ENCODE measurements at regions not wholly inside any gene's neighbourhood (a gene's known extent, or its start where the extent isn't known, plus 50 kb on each side); places are given as distances from the start of the nearest gene placed in this dataset.

DNA sequence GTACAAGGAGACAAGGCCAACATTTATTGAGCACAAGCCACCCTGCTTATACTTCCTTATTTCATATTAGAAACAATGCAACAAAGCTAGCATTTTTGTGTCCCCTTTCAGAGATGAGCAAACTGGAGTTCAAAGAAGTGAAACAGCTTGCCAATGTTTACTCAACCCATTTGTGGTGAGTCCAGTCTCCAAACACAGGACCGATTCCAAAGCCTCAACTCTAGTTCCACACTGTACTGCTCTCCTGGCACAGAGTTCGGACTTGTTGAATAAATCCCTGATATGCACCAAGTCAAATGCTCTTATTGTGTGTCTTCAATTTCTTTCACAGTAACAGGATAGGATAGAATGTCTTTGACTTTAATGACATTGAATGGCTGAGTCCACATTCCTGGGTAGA, 604.8 kb upstream of the BRINP1 start:
- DNase-seq = no peak

DNA sequence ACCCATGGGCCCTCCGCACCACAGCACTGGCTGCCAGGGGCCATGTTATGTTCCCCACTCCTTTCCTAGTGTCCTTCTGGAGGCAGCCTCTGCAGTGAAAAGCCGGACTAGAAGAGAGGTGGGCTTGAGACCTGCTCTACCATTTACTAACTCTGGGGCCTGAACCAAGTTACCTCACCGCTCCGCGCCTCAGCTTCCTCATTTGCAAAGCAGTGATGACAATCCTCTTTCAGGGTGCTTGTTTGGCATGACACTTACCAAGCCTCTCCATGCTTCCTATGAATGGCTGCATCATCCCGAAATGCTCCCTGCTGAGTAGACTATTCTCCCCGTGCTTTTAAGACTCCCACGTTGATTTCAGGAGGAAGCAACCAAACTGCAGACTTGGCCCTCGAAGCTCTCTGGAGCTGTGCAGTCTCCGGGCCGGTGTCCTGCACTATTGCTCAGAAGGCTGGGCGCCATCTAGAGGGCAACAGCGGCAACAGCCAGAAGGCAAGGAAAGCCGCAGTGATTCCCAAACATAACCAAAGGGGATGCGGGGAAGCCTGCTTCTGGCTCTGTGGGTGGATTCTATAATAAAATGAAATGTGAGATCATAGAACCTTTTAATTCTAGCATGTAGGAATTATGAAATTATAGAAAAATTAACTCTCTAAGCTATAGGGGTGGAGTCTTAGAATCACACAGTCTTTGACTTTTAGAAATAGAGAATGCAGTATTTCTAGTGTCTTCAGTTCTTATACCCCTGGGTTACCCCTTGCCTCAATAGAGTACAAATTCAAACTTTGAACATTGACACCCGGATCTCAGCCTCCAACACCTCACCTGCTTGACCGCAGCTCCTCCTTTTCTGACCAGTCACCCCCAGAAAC, 599.8 kb upstream of the BRINP1 start:
- DNase-seq = peak; percentile 68

DNA sequence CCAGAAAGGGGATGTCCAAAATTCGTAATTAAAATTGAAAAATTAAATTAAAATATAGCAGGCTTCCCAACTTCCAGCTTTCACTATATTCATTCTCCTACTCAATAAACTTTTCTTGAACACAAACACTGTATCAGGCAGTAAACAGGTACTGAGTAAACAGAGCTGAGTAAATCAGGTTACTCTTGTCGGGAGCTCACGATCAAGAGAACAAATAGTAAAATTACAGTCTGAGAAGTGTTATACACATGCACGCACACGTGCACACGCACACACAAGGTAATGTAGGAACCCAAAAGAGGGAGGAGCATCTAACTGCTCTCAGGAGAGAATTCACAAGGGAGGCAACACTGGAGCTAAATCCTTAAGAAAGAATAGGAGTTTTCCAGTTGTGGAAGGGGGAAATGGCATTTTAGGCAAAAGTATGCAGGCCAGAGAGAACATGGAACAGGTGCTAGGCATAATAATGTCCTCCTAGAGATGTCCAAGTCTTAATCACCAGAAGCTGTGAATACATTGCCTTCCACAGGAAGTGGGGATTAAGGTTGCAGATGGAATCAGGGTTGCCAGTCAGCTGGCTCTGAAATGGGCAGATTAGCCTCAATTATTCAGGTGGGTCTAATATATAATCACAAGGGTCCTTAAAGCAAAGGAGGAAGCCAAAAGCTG, 598.8 kb upstream of the BRINP1 start:
- DNase-seq = no peak

DNA sequence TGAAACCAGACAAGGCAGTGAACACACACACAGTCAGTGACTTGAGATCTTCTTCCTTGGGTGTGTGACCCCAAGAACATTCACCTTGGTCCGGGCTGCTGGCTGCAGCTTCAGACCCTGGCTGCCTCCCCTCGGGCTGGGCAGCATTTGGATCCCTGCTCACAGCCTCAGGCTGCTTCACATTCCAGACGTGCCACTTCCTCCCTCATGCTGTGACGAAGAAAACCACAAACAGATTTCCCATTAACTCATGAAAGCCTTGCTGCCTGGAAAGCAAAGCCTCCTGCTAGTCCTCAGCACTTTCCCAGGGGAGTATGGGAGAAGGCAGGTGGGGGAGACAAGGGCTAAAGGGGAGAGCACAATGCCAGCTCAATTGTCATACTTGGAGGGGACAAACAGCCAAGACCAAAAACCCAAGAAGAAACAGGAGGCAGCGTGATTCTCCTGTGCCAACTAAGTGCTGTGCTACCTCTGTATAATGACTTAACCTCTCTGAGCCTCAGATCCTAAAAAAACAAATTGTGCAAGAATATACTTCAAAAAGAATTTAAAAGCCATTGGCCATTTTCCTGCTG, 594.6 kb upstream of the BRINP1 start:
- peak; percentile 97 for DNase-seq

DNA sequence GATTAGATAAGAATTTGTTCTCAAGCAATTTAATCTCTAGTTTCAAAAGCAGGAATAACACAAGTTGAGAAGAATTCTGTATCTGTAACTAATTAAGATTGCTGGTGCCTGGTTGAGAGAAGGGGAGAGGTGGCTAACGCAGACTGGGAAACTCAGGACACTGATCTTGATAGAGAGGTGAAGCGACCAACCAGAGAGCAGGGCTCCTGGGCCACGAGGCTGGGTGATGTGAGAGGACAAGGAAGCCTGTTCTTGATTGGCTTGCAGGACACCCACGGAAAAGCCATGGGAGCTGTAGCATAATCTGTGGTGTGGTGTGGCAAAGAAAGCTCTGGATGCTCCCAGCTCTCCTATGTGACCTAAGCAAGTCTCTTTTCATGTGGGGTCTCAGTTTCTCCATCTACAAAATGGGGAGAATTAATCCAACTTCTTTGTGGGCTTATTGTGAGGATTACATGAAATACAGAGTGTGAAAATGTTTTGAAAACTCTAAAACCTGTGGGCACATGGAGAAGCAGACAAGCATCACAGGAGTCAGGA, 594.1 kb upstream of the BRINP1 start:
- peak; percentile 96 for DNase-seq

DNA sequence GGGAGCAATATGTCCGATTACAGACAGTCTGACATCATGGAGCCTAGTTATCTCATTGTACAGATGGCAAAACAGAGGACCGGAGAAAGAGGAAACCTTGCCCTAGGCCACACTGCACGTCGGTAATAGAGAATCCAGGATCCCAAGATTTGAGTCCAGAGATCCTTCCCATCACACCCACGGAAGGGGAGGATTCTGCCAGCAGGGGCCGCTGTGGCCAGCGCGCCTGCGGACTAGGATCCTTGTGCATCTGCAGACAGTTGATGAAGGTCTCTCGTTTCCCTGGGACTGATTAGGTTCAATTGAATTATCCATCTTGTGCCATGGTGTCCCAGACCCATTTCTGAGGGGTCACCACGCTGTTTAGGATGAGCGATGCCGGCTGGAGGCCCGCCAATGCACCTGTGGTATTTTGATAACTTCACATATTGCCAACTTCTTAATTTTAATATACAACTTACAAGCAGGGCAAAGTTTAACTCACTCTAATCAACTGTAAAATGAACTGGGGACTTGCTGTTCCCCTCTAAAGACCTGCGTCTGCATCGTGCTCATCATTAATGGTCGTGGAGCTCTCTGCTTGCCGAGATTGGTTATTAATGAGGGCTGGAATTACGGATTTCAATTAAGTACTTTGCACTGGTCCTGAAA, 592.7 kb upstream of the BRINP1 start:
- DNase-seq = peak; percentile 35

DNA sequence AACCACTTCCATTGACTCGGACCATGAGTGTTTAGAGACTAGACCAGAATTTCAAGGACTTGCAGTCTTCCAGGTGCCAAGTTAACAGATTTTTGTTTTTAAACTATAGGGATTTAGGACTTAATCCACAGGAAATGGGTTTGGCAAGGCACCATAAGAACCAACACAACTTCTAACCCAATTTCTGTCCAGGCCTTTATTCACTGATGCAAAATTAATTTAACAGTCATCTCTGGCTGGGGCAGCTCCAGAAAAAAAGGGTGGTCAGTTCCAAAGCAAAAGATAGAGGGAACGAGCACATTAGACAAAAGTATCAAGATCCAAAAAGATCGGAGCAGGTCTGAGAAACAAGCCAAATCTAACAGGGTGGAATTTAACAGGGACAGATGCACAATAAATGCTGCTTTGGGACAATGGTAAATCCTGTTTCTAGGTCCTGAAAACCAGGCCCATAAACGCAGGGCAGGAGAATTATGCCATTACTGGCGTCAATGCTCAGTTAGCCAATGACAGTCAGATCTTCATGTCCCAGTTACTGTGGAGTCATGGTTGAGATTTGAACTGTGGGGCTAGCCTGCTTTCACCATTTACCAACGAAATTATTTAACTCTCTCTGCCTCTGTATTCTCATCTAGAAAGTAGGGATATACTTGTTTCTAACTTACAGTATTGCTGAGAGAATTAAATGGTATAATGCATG, 590.8 kb upstream of the BRINP1 start:
- DNase-seq = peak; percentile 10

DNA sequence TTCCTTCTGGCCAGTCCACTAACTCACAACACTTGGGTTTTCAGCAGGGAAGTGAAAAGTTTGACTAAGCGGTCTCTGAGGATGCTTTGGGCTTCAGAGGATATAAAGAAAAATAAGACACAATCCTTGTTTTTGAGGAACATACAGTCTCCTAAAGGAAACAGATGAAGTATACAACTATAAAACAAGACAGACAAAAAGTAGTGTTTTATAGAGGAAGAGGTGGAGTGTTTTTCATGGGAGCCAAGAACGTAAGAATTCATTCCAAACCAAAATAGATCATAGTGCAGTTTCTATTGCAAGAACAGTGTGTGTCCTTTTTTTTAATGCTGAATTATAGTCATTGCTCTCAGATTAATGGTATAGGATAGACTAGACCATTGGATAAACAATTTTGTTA, 586.9 kb upstream of the BRINP1 start:
- DNase-seq = no peak

DNA sequence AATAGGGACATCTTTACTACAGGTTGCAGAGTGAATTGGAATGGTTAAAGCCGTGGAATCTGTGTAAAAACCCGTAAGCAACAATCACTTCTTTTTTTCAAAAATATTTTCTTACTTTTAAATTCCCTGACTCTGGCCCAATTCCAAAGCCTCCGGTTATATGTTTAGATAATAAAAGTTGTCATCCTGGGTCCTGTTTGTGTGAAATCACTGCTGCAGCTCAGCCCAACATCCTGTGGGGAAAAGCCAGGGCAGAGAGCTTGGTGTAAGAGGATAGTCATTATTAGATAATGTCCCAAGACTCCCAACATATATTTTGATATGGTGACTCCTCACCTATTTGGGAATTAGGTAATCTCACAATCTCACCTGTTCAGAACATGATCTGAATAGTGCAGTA, 586.0 kb upstream of the BRINP1 start:
- peak; percentile 27 for DNase-seq

DNA sequence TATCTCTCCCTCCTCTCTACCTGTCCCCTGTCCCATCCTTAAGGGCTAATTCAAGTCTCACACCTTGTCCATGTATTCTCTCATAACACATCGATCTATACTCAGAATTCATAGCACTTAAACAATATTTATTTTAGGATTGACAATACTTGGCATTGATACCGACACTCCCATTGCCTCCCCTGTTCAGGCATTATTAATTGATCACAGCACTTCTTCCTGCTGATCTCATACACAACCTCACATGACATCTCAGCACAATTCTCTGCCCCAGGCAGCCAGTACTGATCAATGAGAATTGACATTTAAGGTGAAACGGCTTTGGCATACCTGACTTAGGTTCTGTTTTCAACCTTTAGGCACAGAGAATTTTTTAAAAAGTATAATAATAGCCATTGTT, 582.4 kb upstream of the BRINP1 start:
- no peak for DNase-seq

DNA sequence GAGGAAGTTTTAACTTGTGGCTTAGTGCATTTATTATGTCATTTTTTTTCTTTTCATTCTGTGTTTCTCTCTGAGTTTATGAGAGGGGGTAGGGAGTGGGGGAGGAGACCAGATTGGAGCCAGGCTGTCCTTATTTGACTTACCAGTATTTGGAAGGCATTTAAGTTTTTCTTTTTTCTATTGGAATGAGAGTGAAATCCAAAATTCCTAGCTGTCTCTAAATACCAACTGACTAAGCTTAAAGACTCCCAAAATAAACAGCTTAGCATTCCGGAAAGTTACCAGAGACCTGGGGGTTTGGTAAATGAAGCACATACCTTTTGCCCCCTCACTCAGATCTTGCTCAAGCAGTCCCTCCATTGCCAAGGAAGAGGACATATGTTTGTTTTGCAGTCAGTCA, 581.9 kb upstream of the BRINP1 start:
- DNase-seq = peak; percentile 93

DNA sequence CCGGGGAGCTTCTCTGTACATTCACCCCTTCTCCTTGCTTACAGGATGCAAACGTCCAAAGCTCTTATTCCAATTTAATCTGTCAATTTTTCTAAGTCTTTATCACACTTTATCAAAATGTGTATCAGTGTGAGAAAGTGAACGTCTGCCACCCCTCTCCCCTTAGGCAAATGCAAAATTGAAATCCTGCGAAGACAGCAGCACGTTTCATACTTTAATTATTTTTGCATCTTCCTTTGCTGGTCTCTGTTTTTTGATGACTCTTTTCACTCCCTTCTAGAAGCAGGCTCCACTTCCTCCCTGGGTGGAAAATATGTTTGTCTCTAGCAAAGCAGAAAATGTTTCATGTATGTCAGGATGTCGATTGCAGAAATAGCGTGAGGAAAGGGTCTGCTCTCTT, 576.5 kb upstream of the BRINP1 start:
- no peak for DNase-seq

DNA sequence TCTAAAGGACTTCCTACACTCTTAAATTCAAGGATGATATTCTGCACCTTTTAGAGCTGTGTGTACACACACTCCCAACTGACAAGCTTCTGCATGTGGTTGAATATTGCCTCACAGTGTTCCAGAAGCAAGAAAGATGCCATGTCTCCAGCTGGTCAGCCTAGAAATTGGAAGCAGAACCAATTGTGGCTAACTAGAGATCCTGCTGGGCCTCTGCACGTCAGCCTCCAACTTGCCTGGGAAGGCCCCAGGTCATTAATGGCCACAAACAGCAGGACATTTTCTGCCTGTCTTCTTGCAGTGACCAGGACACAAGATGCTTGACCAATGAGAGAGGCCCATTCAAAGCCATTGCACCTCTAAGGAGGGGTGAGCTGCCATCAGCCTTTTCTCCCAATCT, 571.9 kb upstream of the BRINP1 start:
- no peak for DNase-seq

DNA sequence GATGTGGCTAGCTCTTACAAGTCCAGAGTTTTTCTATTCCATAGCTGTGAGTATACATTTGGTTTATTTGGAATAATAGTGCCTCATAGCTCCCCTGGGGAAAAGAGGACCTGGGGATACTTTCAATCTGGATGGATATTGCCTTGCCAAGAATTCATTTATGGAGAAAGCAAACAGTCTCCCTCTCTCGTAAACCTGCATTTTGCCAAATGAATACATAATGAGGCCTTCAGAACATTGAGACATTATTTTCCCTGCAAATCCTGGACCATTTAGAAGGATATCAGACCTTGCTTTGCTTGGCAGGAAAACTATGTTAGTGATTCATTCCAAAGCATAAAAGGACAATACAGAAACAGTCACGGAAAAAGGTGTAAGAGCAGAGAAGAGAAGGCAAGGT, 569.6 kb upstream of the BRINP1 start:
- peak; percentile 9 for DNase-seq

DNA sequence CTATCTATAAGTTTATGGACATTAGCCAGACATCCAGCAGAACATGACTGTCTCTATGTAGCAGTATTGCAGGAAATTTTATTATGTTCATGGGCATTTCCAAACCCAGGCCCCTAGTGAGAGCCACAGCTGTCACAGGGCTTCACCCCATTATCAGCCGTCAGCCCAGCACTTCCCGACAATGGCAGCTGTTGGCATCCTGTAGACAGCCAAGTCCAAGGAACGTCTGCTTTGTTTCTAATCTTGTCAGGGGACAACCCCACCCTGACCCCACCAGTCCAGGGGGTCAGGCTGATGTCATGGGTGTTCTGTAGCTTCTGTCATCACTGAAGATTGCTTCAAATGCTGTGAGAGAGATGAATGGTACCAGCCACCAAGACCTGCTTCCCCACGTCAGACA, 565.3 kb upstream of the BRINP1 start:
- DNase-seq = no peak

DNA sequence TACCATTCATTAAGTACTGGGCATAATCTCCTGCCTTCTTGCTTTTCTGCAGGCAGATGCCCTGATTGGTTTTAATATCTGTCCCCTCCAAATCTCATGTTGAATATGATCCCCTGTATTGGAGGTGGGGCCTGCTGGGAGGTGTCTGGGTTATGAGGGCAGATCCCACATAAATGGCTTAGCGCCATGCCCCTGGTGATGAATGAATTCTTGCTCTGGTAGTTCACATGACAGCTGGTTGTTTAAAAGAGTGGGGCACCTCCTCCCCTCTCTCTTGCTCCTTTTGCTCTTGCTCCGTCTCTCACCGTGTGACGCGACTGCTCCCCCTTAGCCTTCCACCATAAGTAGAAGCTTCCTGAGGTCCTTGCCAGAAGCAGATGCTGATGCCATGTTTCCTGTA, 564.0 kb upstream of the BRINP1 start:
- DNase-seq = no peak

DNA sequence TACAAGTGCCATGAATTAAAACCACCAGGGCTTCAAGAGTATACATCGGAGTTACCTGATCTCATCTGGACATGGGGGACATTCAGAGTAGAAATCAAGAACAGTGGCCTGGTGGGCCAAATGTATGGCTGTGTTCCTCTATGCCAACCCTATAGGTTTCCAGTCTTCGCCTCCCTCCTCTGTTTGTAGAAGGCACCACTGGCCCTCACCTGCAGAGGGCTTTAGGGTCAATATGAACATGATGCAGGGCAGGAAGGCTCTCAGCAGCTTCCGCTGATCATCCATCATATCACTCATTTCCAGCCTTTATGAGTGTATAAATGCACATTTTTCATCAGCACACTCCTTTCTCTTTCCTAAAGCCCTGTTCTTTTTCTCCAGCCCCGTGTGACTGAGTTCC, 555.5 kb upstream of the BRINP1 start:
- no peak for DNase-seq

DNA sequence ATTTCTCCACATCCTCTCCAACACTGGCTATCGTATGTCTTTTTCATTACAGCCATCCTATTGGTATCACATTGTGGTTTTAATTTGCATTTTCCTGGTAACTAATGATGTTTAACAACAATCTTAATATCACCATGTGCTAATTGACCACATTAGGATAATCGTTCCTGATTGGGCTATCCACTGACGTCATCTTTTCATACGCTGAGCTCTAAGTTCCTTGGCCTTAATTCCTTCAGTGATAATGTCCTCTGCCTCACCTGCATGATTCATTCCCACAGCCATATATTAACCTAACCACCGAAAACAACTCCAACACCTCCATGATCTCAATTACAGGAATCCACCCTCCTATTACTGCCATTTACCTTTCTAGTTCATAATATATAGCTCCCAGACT, 547.9 kb upstream of the BRINP1 start:
- no peak for DNase-seq

DNA sequence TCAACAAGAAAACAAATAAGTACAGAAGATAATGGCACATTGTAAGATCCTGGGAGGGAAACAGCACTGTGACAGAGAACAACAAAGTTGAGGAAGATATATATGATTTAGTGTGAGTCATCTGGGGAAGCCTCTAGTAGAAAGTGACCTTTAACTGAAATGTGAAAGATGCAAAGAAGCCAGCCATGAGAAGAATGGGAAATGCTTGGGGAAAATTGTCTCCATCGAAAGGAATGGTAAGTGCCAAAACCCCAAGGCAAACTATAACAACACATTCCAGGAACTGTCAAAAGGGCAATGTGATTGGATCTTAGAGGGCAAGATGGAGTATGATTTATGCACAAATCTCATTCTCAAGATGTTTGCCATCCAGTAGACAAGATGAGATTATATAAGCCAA, 537.8 kb upstream of the BRINP1 start:
- no peak for DNase-seq

DNA sequence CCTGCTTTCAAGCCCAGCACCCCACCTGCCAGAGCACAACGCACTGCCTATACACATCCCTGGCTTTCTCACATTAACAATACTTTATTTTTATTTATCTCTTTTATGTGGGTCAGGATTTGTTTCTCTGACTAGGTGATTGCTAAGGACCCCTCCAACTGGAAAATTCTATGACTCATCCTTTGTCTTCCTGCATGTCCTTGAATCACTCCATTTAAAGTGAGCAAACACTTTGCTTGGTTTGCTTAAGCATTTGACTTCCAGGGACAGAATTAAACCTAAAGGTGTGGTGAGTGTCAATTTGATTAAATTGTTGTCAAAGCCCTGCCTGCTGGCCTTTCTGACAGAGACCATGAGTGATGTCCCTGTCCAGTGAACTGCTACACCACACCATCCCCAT, 536.5 kb upstream of the BRINP1 start:
- no peak for DNase-seq

DNA sequence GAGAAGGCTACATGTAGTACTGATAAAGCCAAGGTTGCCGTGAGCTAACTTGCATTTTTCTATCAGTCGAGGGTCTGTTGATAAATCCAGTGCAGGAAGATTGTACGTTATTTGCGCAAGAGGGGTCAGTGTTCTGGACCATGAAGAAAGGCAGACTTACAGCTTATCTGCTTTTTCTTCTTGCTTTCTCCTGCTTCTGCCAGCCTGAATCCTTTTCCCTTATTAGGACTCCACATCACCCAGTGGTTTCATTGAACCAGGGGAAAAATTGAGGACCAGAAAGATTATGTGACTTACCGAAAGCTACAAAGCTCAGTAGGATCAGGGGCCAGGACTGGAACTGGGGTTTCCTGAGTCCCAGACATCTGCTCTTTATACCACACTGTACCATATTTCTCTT, 534.6 kb upstream of the BRINP1 start:
- no peak for DNase-seq

DNA sequence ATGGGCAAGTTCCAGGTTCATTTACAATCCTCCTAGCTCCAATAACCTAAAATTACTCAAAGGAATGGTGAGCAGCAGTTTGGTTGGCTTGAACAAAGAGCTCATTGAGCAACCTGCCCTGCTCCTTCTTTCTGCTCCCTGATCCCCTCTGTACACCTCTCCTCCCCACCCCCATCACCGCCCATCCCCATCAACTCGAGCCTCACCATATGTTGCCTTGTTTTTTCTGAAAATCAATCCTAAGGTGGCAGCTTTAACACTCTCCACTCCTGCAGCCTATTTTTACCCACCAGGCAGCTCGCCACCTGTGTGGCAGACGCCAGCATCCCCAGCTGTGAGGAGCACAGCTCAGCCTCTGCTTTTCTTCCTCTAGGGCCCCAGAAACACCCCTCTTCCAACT, 533.4 kb upstream of the BRINP1 start:
- no peak for DNase-seq

DNA sequence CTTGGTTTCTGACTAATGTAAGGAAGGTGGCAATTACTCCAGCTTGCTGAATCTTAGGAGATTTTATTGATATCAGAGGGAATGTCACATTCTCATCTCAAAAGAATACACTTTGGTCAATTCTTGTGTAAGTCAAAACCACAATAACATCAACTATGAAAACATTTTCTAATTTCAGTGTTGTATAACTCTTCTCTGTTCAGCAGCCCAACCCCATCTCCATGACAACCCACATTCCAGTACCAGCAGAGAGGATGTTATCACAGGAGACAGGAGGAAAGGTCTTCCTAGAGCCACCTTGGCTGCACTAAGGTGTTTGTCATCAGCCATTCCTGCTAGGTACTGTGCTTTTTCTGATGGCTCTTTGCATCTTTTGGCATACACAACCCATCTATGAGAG, 529.1 kb upstream of the BRINP1 start:
- DNase-seq = no peak

All from fibroblast of skin of right quadriceps (primary cell).